ENCODE measurements at regions not wholly inside any gene's neighbourhood (a gene's known extent, or its start where the extent isn't known, plus 50 kb on each side); places are given as distances from the start of the nearest gene placed in this dataset.
"Not testable (repeated sequence)": the region's sequence is repeated elsewhere in the genome, so short reads cannot be mapped to it uniquely, and the experiment has no call there.

DNA sequence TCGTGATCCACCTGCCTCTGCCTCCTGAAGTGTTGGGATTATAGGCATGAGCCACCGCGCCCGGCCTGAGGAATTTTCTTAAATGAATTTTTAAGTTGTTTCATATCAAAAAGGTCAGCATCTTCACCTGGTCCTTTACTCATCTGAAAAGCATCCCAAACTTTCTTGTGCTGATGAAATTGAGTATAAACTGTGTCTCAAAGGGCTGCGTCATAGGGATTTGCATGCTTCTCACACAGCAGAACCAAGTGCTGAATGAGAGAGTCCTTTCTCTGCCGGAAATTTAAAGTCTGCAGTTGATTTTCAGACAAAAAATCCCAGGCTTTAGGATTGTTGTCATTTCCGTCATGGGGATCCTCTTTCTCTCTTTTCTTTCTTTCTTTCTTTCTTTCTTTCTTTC, 200.5 kb upstream of the PLGLB1 start:
- TF ChIP-seq, protein P1, sequence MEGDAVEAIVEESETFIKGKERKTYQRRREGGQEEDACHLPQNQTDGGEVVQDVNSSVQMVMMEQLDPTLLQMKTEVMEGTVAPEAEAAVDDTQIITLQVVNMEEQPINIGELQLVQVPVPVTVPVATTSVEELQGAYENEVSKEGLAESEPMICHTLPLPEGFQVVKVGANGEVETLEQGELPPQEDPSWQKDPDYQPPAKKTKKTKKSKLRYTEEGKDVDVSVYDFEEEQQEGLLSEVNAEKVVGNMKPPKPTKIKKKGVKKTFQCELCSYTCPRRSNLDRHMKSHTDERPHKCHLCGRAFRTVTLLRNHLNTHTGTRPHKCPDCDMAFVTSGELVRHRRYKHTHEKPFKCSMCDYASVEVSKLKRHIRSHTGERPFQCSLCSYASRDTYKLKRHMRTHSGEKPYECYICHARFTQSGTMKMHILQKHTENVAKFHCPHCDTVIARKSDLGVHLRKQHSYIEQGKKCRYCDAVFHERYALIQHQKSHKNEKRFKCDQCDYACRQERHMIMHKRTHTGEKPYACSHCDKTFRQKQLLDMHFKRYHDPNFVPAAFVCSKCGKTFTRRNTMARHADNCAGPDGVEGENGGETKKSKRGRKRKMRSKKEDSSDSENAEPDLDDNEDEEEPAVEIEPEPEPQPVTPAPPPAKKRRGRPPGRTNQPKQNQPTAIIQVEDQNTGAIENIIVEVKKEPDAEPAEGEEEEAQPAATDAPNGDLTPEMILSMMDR (IDR thresholded peaks at IDR 0.05): not testable (repeated sequence)
- TF ChIP-seq POLR2A (IDR thresholded peaks at IDR 0.05): not testable (repeated sequence)

All from right lobe of liver (tissue), 4 donors.